HK-2 (cell line): ENCODE measurements at regions not wholly inside any gene's neighbourhood (a gene's known extent, or its start where the extent isn't known, plus 50 kb on each side); places are given as distances from the start of the nearest gene placed in this dataset.

Experiments
- DNase-seq: peaks from one replicate; pipeline ENCODE4 v3.0.0-alpha.2; 2018; ENCODE audit not compliant: unreplicated experiment

DNA sequence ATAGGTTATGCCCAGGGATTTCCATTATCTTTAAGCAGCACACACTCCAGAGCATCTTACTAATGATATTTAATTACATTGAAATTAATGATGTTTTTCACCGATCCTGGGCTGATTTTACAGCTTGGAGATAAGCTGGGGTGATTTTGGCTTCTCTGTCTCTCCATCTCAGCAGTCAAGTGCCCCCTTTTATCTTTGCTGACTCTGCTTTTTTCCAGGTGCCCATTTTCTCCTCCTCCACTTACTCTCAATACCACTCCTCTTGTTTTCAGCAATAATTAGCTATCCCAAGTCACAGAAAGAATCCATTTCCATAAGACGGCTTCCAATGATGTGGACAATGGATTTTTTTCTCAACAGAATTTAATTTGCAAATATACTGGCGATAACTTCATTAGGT is 266.7 kb downstream of the GBA3 start:
- no peak for DNase-seq

DNA sequence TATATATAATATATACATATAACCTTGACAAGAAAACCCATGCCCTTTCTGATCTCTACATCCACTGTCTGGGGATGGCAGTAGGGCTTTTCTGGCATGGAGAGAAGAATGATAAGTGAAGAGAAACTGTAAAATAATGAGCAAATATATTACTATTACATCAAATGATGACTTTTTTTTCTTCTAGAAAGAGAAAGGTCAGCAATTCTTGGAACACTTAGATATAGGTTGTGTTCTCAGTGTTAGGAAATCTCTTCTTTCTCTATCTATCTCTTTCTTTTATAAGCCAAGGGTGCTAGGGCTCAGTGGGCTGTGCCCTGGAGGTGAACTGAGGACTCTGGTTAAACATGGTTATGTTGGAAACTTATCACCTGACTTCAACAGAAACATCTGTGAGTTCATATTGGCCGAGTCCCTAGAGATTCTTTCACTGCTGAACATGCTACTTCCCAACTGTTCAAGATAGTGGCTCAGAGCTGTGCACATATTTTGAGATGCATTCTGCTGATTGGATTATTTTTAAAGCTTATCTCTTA is 265.1 kb downstream of the GBA3 start:
- no peak for DNase-seq

DNA sequence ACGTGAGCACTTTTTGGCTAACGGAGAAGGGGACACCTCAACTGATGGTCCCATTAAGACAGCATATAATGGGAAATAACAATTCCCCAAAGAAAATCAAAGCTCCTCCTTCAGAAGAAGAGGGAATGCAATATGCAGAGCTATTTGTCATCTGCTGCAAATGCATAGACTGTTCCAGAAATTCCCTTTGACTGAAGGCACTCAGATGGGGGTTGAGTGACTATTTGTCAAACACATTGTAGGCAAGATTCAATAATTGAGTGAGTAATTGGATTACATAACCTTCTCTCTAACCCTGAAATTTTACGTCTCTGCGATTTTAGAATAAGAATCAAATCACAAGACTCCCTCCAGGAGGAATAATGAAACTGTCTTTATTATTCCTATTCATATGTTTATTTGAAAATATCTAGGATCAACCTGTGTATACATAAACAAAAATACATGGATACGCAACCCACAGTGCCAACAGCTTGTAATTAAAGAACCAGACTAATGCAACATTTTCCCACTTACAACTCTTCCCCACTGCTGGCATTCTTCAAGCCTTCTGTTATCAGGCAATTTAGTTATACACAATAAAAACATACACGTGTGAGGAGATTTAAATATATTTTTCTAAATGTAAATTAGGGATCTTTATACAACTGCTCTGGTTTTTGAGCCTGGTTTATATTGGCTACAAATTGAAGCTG is 256.6 kb downstream of the GBA3 start:
- no peak for DNase-seq

DNA sequence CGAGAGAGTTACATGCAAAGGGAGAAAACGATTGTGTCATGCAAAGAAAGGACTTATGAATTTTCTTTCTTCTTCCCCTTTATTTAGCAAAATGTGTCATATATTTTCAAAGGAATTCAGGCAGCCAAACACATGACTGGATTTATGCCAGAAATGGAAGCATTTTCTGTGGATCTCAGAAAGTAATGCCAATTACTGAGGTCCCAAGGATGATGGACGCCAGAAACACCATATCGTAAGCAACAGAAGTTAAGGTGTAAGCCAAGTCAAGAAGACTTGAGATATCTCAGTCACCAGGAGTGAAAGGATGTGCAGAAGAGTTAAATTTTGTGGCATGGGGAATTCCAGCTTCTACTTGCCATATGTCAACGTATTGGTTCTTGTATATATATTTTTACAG is 255.1 kb downstream of the GBA3 start:
- no peak for DNase-seq

DNA sequence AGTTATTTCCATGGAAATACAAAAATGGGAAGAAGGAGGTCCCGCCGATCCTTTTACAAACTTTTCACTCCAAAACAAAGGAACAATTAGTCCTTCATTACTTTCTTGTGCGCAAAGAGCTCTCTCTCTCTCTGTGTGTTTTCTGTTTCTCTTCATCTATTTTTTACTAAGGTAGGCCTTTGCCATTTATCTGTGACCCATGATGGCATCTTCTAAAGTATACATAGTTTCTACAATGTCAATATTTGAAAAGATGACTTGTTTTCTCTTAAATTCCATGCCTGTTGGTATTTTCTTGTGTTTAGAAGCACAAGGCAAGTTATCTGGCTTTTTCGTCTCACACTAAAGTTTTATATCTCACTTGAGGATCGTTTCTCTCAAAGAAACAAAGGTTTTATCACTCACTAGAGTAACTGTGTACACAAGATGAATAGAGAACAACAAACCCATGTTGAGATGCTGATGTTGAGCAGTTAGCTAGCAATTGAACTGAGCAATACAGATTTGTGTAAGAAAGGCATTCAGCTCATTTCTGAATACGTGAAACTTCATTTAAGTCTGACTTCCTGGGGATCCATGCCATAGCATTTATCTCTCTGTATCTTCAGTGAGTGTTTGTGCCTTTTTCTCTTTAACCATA is 250.3 kb downstream of the GBA3 start:
- DNase-seq: no peak

DNA sequence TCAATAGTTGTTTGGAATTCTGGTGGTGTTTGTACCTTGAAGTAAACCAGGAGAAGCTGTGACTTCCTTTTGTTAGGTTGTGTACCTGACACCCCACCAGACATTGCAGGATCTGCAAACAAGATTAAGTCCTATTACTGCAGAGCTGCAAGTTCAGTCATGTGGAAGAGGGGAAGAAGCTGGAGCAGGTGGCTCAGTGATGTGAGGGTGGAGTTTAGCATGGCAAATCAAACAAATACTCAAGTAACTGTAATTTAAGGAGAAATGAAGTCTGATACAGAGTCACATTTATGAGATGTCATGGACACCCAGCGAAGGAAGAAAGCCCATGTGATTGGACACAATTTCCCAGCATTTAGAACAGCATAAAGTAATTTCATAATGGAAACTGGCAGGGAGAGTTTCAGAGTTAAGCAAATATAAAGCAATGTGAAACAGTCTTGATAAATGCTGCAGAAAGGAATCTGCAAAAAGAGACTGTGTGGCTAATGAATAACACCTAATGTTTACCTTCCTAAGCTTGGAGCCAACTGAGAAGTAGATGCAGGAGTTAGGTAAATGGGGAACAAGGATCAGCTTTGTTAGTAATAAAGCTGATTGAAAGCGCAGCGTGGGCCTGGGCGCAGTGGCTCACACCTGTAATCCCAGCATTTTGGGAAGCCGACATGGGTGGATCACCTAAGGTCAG is 249.1 kb downstream of the GBA3 start:
- DNase-seq: no peak

DNA sequence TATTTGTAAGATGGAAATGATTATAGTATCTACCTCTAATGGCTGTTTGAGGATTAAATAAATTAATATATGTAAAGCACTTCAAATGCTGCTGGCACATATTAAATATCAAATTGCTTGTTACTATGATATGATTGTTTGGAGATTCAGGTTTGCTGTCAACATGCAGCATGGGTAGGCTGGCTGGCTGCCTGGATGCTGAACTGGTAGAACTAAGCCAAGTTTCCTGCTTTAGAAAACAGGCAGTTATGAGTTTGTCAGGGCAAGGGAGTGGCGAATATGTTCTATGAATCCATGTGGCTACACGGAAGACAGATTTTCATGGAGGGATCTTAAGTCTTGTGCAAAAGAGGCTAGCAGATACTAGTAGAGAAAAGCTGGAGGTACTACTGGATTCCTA is 239.6 kb downstream of the GBA3 start:
- DNase-seq: no peak

DNA sequence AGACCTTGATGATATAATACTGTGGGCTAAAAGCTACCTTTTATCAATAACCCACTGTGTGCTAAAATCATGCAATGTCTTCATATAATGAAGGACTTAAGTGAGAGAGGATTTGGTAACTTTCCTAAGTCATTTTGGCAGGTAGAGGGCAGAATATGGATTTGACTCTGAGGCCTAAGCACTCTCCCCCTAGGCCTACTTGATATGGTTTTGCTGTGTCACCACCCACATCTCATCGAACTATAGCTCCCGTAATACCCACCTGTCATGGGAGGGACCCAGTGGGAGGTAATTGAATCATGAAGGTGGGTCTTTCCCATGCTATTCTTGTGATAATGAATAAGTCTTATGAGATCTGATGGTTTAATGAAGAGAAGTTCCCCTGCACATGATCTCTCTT is 229.7 kb downstream of the GBA3 start:
- no peak for DNase-seq

DNA sequence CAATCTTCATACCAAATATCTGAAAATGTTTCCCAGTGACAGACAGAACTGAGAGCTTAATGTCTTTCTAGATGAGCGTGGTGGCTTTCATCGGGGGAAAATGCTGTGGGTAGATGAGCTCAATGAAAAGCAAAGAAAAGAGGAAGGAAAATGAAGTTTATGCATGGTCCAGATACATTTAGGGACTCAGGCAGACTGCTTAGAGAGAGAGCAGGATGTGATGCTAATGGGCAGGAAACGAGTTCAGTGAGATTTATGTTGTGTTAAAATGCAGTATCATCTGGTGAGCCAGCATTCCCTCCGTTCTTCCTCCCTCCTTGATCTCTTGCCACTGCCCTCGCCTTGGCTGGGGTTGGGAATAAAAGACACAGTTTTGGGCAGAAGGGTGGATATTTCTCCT is 229.2 kb downstream of the GBA3 start:
- DNase-seq: no peak

DNA sequence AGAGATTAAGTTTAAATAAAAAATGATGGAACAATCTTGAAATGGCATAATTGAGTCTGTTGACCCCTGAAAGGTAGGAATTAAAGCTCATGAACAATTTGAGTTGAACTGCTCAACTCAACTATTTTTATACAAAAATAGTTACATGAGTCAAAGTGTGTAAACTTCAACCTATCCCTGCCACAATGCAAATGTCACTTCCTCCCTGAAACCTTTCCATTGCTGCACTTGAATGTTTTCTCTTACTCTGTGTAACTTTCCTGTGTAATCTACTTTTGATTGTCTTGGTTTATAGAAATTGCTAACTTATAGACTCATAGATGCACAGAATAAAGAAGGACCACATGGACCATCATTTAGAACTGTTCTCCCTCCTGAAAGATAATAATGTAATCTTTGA is 218.5 kb downstream of the GBA3 start:
- DNase-seq: no peak

DNA sequence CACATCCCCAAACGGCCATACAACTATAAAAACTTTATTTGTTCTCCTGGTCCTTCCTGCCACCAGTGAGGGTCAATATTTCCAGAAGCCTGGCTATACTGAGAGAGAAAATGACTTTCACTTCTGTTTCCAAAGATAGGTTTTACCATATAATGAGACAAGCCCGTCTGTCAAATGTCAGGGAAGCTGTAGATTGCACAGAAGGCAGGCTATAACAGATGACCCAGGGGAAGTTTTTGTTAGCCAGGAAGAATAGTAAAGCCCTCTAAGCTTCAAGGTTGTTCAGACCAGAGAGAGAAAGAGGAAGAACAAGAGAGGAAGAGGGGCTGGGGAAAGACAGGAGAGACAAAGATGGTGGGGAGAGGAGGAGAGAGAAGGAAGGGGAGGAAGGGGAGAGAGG is 217.5 kb downstream of the GBA3 start:
- DNase-seq: no peak

DNA sequence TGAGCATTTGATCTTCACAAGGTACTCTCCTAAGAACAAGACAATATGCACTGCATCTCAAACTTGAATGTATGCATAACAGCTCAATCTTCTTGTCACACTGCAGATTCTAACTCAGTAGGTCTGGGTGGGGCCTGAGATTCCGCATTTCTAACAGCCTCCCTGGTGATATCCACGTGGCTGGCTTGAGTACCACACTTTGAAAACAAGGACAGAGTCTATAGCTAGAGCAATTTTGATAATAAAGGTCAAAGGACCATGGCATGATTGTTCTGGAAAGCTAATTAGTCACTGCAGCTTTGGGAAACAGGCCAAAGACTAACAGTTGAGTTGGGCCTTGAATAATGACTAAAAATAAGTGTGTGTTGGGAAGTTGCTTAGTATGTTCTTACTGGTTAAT is 213.3 kb downstream of the GBA3 start:
- no peak for DNase-seq

DNA sequence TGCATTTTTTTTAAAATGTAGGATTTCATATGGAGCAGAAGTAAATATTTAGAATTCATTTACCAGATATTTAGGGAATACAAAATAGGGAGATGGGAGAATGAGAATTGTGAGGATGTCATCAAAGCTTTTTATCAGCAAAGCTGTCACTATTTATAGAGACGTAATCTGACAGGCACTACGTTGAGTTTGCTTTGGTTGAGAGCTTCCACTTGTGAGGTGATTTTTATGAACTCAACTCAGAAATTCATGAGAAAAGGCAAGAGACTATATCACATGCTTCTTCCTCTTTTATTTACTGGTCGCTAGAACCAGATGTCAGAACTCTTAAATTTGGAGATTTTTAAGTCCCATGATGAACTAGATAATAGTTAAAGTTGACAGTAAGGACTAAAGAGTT is 211.2 kb downstream of the GBA3 start:
- DNase-seq: no peak

DNA sequence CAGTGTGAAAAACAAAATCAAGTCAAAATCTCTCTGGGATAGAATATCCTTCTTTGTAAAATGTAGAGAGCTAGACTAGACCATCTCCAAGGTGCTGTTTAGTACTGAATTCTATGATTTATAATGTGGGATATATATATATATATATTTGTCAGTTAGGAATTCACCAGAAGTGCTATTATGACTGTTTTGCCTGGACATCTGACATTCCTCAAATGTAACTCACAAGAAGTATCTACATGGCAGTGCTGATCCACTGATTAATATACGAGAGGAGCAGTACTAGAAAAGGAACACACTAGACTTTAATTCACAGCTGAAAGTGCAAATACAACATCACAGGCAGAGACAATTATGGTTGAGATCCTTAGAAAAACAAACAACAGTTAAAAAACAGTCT is 208.9 kb downstream of the GBA3 start:
- DNase-seq: no peak

DNA sequence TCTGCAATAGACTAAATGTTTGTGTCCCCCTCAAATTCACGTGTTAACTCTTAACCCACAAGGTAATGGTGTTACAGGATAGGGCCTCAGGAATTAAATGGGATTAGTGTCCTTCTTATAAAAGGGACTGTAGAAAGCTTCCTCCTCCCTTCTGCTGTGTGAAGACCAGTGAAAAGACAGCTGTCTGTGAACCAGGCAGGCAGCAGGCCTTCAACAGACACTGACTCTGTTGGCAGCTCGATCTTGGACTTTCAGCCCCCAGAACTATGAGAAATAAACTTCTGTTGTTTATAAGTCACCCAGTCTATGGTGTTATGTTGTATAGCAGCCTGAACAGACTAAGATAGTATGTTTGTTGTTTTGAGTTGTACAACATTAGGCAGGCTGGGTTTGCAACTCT is 208.1 kb downstream of the GBA3 start:
- DNase-seq: no peak

DNA sequence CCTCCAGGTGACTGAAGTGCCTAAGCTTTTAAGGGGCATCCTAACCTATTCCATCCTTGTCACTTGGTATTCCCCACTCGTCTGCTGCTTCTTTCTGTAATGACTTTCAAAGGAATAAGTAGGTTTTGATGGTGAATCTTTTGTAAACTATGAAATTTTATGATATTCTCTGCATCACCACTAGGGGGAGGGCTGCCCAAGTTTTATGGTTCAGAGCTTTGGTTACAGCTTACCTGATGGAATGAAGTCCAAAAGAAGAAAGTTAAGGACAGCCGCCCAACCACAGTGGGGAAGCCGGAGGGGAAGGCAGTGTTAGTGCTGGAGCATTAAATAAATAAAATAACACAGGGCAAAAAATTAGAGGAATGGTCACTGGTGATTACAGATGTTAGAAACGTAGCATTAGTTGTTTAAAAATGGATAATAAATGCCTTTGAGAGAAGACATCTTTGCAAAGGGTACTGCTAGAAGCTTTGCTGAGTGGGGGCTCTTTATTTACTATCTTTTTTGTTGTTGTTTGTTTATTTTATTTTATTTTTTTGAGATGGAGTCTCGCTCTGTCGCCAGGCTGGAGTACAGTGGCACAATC is 204.9 kb downstream of the GBA3 start:
- DNase-seq: peak; percentile 50

DNA sequence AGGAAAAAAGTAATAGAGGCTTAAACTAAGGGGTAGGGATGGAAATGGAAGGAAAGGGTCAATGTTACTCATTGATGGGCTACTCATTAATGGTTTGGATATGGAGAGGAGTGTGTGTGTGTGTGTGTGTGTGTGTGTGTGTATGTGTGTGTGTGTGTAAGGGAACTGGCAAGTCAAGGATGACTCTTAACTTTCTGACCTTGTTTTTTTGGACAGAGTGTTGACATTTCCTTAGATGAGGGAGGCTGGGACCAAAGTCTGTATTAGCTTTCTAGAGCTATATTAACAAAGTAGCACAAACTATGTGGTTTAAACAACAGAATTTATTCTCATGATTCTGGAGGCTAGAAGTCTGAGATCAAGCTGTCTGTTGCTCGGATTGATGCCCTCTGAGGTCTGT is 202.7 kb downstream of the GBA3 start:
- no peak for DNase-seq

DNA sequence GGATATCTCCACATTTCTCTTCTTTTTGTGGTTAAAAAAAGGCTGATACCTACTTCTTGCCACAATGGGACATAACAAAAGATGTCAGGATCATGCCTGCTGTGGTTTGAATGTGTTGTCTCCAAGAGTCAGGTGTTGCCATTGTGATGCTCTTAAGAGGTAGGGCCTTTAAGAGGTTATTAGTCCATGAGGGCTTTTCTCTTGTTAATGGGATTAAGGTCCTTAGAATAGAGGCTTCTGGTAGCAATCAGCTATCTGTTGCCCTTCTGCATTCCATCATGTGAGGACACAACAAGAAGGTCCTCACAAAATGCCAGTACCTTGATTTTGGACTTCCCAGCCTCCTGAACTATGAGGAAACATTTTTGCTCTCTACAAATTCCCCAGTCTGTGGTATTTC is 191.4 kb downstream of the GBA3 start:
- no peak for DNase-seq

DNA sequence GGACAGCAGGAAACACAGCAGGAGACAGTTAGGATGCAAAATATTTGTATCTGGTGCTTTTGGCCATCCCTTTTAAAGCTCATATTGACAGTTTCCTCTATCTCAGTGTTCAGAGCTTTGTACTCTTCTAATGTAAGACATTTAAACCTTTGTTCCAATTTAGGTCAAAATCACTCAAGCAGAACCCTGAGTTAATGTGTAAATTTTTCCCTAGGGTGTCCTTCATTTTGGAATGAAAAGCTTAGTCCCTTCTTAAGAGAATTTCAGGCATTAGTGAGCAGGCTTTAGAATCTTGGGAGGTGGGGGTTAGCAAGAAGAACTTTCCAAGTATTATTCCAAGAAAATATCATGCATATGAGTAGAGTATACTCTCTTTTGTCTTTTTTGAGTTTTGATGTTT is 188.7 kb downstream of the GBA3 start:
- no peak for DNase-seq

DNA sequence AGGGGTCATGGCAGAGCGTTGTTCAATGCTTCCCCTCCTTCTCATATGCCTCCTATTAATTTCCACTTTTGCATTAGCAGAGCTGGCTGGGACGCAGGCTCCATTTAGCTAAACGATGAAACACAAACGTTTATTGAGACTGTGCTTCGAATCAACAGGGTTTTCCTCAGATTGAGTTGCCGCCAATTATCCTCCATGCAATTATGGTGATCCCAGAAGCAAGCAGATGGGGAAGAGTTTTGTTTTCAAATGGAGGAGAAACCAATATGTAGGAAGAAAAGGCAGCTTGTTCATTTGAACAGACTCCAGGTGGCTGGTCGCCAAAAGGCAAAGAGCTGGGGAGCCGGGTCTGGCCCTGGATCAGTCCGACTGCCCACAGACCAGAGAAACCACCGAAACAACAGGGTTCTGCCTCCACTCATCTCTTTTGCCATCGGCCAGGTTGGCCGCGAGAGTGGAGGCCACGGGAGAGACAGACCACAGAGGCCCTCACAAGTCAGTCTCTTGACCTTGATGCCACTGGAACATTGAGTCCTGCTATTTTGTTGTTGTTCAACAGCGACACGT is 184.8 kb downstream of the GBA3 start:
- DNase-seq: no peak

DNA sequence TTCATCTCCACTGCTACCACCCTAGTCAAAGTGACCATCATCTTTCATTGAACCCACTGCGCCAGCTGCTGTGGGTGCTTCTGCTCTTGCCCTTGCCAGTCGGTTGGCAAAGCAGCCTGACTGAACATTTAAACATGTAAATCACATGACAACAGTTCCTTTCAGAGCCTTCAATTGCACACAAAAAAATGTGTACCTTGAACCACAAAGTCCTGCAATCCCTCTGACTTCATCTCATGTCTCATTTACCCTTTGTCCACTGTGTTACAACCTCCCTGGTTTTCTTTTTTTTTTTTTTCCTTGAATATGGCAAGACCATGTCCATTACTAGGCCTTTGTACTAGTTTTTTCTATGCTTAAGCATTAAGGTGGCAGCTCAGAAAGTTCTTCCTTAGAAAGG is 183.5 kb downstream of the GBA3 start:
- no peak for DNase-seq

DNA sequence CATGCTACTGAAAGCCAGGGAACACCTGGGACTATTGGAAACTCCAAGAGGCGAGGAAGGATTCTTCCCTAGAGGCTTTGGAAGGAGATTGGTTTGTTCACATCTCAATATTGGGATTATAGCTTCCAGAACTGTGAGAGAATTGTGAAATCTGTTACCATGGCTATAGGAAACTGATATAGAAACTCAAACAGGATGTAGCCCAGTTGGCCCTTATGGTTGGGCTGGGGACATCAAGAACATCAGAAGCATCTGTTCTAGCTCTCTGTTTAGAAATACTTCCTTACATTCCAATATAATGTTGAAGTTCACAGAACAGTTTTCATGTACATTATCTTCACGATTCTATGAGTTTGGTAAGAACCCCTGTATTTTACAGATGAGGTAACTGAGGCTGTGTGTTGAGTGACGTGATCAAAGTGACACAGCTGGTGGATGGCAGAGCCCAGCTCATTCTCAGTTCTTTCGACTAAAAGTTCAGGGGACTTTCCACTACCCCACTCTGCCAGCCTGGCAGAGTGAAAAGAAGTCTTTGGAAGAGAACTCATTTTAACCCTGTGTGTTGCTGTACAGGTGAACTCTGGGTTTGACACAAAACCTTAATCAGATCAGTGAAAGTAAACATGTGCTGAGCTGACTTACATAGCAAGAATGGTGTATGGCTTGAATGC is 183.0 kb downstream of the GBA3 start:
- DNase-seq: no peak
